ENCODE measurements at regions not wholly inside any gene's neighbourhood (a gene's known extent, or its start where the extent isn't known, plus 50 kb on each side); places are given as distances from the start of the nearest gene placed in this dataset.

DNA sequence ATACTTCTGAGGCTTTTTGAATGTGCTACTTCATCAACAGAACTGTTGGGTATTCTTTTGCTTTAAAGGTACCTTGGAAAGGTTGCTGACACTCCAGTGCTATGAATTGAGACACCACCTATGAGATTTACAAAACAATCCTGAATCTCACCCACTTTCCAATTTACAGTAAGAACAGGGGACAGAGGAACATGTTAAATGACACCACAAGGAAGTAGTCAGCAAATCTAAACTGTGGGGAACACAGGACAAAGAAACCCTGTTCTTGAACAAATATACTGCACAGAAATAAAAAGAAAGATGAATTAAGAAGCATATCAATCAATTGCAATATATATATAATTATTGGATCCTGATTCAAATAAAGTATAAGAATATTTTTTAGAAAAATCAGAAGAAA, 216.7 kb upstream of the ARID1B start:
- no peak for DNase-seq (ENCODE audit: low read depth in 6 of 9, low spot score in 9 of 9)
- no peak overlapping the region for H3K4me3 ChIP-seq (ENCODE audit: low read length in 2 of 2)
- no peaks in the 10 kb centered on the region for H3K27me3 ChIP-seq (ENCODE audit: control insufficient read depth in 2 of 2, insufficient read depth in 1 of 2, low read length in 1 of 2)
- H3K36me3 ChIP-seq (ENCODE audit: control insufficient read depth in 2 of 2, insufficient read depth in 2 of 2, low read length in 1 of 2) = no peaks in the 10 kb centered on the region
- H3K4me1 ChIP-seq (ENCODE audit: control insufficient read depth in 2 of 2, insufficient read depth in 2 of 2, low read length in 2 of 2) = peaks cover 0 to 5% of the 10 kb centered on the region in 2 donors
- no peaks in the 10 kb centered on the region for H3K9me3 ChIP-seq (ENCODE audit: control insufficient read depth in 2 of 2, insufficient read depth in 1 of 2, low read length in 1 of 2)
- no peak overlapping the region for H3K27ac ChIP-seq (ENCODE audit: low read depth in 1 of 2, low read length in 1 of 2)

DNA sequence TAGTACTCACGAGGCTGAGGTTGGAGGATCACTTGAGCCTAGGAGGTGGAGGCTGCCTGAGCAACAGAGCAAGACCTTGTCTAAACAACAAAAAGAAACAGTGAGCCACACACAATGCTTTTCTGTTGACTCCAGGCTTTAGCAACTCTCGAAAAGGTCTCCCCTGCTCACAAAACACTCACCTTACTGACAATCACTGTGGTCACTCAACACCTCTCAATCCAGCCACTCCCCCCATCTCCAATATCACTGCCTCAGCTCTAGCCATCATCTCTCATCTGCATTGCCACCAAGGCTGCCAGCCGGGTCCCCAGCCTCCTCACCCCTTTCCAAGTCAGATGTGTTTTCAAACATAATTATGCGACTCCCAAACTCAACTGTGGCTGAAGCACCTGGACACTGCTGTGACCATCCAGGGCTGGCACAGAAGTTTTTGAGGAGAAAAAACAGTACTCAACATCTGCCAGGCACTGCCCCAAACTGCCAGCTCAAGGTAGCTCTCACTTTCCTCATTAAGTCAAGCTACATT, 218.0 kb upstream of the ARID1B start:
- no peak overlapping the region for H3K4me3 ChIP-seq (ENCODE audit: low read length in 2 of 2)
- H3K27ac ChIP-seq (ENCODE audit: low read depth in 1 of 2, low read length in 1 of 2) = no peak overlapping the region
- DNase-seq (ENCODE audit: low read depth in 6 of 9, low spot score in 9 of 9) = no peak
- no peaks in the 10 kb centered on the region for H3K4me1 ChIP-seq (ENCODE audit: control insufficient read depth in 2 of 2, insufficient read depth in 2 of 2, low read length in 2 of 2)
- no peaks in the 10 kb centered on the region for H3K36me3 ChIP-seq (ENCODE audit: control insufficient read depth in 2 of 2, insufficient read depth in 2 of 2, low read length in 1 of 2)
- H3K9me3 ChIP-seq (ENCODE audit: control insufficient read depth in 2 of 2, insufficient read depth in 1 of 2, low read length in 1 of 2) = no peaks in the 10 kb centered on the region
- H3K27me3 ChIP-seq (ENCODE audit: control insufficient read depth in 2 of 2, insufficient read depth in 1 of 2, low read length in 1 of 2) = no peaks in the 10 kb centered on the region
- WGBS = 97% methylated on average over 4 of the region's 4 CpGs

DNA sequence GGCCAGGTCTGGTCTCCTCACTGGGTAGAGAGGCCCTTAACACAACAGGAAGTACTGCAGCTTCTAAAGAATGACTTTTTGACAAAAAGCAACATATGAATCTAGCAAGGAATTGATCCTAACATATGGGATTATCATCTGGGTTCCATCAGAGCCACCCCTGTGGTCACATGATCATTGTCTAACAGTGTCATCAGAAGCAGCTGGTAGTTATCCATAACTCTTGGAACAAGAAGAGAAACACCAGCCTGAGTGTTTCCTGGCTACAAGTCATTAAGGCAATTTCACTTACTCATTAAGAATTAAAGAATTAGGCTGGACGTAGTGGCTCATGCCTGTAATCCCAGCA, 219.3 kb upstream of the ARID1B start:
- WGBS = 100% methylated on average over 1 of the region's 1 CpG
- DNase-seq (ENCODE audit: low read depth in 6 of 9, low spot score in 9 of 9) = no peak
- Histone ChIP-seq H3K27me3 (ENCODE audit: control insufficient read depth in 2 of 2, insufficient read depth in 1 of 2, low read length in 1 of 2) (no peaks in the 10 kb centered on the region), H3K36me3 (ENCODE audit: control insufficient read depth in 2 of 2, insufficient read depth in 2 of 2, low read length in 1 of 2) (no peaks in the 10 kb centered on the region), H3K9me3 (ENCODE audit: control insufficient read depth in 2 of 2, insufficient read depth in 1 of 2, low read length in 1 of 2) (no peaks in the 10 kb centered on the region), H3K27ac (ENCODE audit: low read depth in 1 of 2, low read length in 1 of 2) (no peak overlapping the region), H3K4me1 (ENCODE audit: control insufficient read depth in 2 of 2, insufficient read depth in 2 of 2, low read length in 2 of 2) (no peaks in the 10 kb centered on the region), H3K4me3 (ENCODE audit: low read length in 2 of 2) (no peak overlapping the region)

DNA sequence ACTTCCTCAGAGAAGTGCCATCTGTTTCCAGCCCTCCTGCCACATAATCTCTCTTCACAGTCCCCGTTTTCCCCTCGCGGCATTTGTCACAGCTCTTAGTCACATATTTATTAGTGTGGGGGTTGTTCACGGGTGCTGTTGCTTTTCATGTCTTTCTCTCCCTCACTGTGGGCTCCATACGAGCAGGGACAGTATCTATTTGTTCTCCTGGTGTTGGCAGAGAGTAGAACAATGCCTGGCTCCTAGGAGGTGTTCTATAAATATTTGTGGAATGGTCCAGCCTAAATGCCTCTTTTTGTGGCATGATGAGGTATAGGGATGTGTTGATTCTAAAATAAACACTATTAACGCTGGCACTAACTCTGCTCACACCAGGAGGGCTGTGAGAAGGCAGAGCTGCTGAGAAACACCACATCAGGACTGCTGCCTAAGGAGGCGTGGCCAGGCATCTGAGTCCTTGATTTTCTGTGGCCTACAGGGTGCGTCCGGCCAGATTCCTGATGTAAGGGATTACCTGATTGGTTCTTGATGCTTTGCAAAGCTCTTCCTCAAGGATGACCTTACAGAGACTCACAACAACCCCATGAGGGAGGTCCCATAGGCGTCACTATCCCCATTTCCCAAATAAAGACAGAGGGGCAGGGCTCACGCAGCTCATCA, 219.8 kb upstream of the ARID1B start:
- no peak overlapping the region for H3K4me3 ChIP-seq (ENCODE audit: low read length in 2 of 2)
- no peak overlapping the region for H3K27ac ChIP-seq (ENCODE audit: low read depth in 1 of 2, low read length in 1 of 2)
- no peaks in the 10 kb centered on the region for H3K9me3 ChIP-seq (ENCODE audit: control insufficient read depth in 2 of 2, insufficient read depth in 1 of 2, low read length in 1 of 2)
- no peaks in the 10 kb centered on the region for H3K27me3 ChIP-seq (ENCODE audit: control insufficient read depth in 2 of 2, insufficient read depth in 1 of 2, low read length in 1 of 2)
- DNase-seq (ENCODE audit: low read depth in 6 of 9, low spot score in 9 of 9) = no peak
- 49% methylated on average over 11 of the region's 11 CpGs for WGBS
- H3K4me1 ChIP-seq (ENCODE audit: control insufficient read depth in 2 of 2, insufficient read depth in 2 of 2, low read length in 2 of 2) = no peaks in the 10 kb centered on the region
- H3K36me3 ChIP-seq (ENCODE audit: control insufficient read depth in 2 of 2, insufficient read depth in 2 of 2, low read length in 1 of 2) = no peaks in the 10 kb centered on the region

DNA sequence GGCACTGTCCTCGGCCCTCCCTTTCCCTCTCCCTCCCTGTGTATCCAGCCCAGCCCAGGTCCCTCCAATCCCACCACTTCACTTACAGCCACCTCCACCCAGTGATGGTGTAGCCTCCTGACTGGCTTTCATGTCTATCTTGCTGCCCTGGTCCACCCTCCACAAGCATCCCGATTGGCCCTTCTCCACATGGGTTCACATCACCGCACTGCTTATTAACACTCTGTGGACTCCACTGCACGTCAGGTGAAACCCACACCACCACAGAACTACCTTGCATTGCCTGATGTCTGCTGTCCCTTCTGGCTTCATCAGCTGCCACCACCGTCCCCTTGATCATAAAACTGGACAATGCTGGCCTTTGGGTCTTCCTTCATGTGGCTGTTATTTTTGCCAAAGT, 220.4 kb upstream of the ARID1B start:
- Histone ChIP-seq H3K36me3 (ENCODE audit: control insufficient read depth in 2 of 2, insufficient read depth in 2 of 2, low read length in 1 of 2) (no peaks in the 10 kb centered on the region), H3K27ac (ENCODE audit: low read depth in 1 of 2, low read length in 1 of 2) (no peak overlapping the region), H3K9me3 (ENCODE audit: control insufficient read depth in 2 of 2, insufficient read depth in 1 of 2, low read length in 1 of 2) (no peaks in the 10 kb centered on the region), H3K4me1 (ENCODE audit: control insufficient read depth in 2 of 2, insufficient read depth in 2 of 2, low read length in 2 of 2) (no peaks in the 10 kb centered on the region), H3K27me3 (ENCODE audit: control insufficient read depth in 2 of 2, insufficient read depth in 1 of 2, low read length in 1 of 2) (no peaks in the 10 kb centered on the region), H3K4me3 (ENCODE audit: low read length in 2 of 2) (no peak overlapping the region)
- no peak for DNase-seq (ENCODE audit: low read depth in 6 of 9, low spot score in 9 of 9)
- 83% methylated on average over 5 of the region's 5 CpGs for WGBS

DNA sequence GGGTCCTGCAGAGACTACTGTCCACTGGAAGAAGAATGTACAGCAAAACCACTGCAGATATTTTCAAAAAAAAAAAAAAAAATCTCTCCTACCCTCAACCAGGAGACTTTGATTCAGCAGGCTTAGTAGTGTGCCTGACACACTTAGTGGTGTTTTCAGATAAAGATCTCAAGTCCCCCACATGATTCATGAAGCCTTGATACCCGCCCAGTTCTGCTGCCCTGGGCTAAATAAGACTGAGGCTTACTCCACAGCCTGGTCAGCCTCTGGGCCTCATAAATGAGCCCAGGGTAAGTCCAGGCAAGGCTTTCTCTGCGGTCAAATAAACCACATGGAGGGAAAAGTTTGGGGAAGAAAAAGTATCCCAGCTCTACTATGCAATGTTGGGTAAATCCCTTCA, 222.1 kb upstream of the ARID1B start:
- H3K36me3 ChIP-seq (ENCODE audit: control insufficient read depth in 2 of 2, insufficient read depth in 2 of 2, low read length in 1 of 2) = no peaks in the 10 kb centered on the region
- WGBS = 88% methylated on average over 2 of the region's 2 CpGs
- H3K27me3 ChIP-seq (ENCODE audit: control insufficient read depth in 2 of 2, insufficient read depth in 1 of 2, low read length in 1 of 2) = no peaks in the 10 kb centered on the region
- no peaks in the 10 kb centered on the region for H3K4me1 ChIP-seq (ENCODE audit: control insufficient read depth in 2 of 2, insufficient read depth in 2 of 2, low read length in 2 of 2)
- H3K4me3 ChIP-seq (ENCODE audit: low read length in 2 of 2) = no peak overlapping the region
- H3K27ac ChIP-seq (ENCODE audit: low read depth in 1 of 2, low read length in 1 of 2) = no peak overlapping the region
- H3K9me3 ChIP-seq (ENCODE audit: control insufficient read depth in 2 of 2, insufficient read depth in 1 of 2, low read length in 1 of 2) = no peaks in the 10 kb centered on the region
- DNase-seq (ENCODE audit: low read depth in 6 of 9, low spot score in 9 of 9) = no peak

DNA sequence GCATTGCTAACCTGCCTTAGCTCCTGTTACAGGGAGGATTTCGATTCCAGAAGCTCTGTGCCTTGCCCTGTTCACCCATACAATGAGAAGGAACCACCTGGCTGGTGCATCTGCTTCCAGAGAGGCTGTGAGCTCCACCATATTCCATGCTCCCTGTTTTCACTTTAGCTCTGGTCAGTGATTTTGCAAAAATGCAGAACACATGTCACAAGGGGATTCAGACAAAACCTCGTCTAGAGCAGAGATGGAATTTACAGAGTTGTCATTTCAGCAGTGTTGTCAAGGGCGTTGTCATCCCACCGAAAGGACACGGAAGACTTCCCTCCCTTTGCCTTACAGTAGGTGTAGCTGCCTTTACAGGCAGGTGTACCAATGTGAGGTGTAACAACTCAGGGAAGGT, 223.0 kb upstream of the ARID1B start:
- 84% methylated on average over 5 of the region's 5 CpGs for WGBS
- Histone ChIP-seq H3K27me3 (ENCODE audit: control insufficient read depth in 2 of 2, insufficient read depth in 1 of 2, low read length in 1 of 2) (no peaks in the 10 kb centered on the region), H3K4me1 (ENCODE audit: control insufficient read depth in 2 of 2, insufficient read depth in 2 of 2, low read length in 2 of 2) (no peaks in the 10 kb centered on the region), H3K4me3 (ENCODE audit: low read length in 2 of 2) (no peak overlapping the region), H3K27ac (ENCODE audit: low read depth in 1 of 2, low read length in 1 of 2) (no peak overlapping the region), H3K9me3 (ENCODE audit: control insufficient read depth in 2 of 2, insufficient read depth in 1 of 2, low read length in 1 of 2) (no peaks in the 10 kb centered on the region), H3K36me3 (ENCODE audit: control insufficient read depth in 2 of 2, insufficient read depth in 2 of 2, low read length in 1 of 2) (no peaks in the 10 kb centered on the region)
- no peak for DNase-seq (ENCODE audit: low read depth in 6 of 9, low spot score in 9 of 9)

DNA sequence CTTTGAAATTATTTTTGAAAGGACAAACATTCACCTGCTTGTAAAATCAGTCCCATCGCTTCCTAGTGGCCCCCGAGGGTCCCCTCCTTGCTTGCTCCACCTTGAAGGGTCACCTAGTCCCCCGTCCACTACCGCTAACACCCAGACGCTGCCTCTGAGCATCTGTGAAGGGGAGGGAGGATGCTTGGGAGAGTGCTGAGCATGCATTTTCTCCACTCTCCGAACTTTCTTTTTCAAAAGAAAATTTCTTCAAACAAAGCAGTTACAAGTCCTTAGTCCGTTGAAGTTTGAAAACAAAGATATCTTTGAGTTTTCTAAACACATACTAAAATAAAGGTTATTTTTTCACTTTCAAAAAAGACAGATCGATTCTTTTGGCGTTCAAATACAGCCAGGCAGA, 224.3 kb upstream of the ARID1B start:
- Histone ChIP-seq H3K9me3 (ENCODE audit: control insufficient read depth in 2 of 2, insufficient read depth in 1 of 2, low read length in 1 of 2) (no peaks in the 10 kb centered on the region), H3K27me3 (ENCODE audit: control insufficient read depth in 2 of 2, insufficient read depth in 1 of 2, low read length in 1 of 2) (no peaks in the 10 kb centered on the region), H3K4me1 (ENCODE audit: control insufficient read depth in 2 of 2, insufficient read depth in 2 of 2, low read length in 2 of 2) (no peaks in the 10 kb centered on the region), H3K4me3 (ENCODE audit: low read length in 2 of 2) (no peak overlapping the region), H3K36me3 (ENCODE audit: control insufficient read depth in 2 of 2, insufficient read depth in 2 of 2, low read length in 1 of 2) (no peaks in the 10 kb centered on the region), H3K27ac (ENCODE audit: low read depth in 1 of 2, low read length in 1 of 2) (no peak overlapping the region)
- WGBS = 96% methylated on average over 9 of the region's 9 CpGs
- DNase-seq (ENCODE audit: low read depth in 6 of 9, low spot score in 9 of 9) = no peak

DNA sequence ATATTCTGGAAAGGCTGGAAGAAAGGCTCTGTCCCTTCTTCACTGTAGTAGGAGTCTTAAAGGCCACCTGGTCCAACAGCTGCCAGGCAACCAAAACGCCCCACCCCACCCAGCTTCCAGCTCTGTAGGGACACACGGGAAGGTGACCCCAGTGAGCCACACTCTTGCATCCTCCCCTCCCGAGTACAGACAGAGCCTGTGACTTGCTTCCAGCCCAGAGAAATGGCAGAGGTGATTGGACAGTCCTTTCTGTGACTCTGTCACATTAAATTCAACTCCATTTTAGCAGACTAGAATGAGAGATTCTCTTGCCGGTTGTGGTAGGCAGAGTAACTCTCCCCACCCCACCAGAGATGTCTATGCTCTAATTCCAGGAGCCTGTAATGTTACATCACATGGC, 226.2 kb upstream of the ARID1B start:
- H3K4me1 ChIP-seq (ENCODE audit: control insufficient read depth in 2 of 2, insufficient read depth in 2 of 2, low read length in 2 of 2) = no peaks in the 10 kb centered on the region
- 96% methylated on average over 4 of the region's 4 CpGs for WGBS
- H3K4me3 ChIP-seq (ENCODE audit: low read length in 2 of 2) = no peak overlapping the region
- H3K27me3 ChIP-seq (ENCODE audit: control insufficient read depth in 2 of 2, insufficient read depth in 1 of 2, low read length in 1 of 2) = no peaks in the 10 kb centered on the region
- no peak for DNase-seq (ENCODE audit: low read depth in 6 of 9, low spot score in 9 of 9)
- no peak overlapping the region for H3K27ac ChIP-seq (ENCODE audit: low read depth in 1 of 2, low read length in 1 of 2)
- H3K36me3 ChIP-seq (ENCODE audit: control insufficient read depth in 2 of 2, insufficient read depth in 2 of 2, low read length in 1 of 2) = no peaks in the 10 kb centered on the region
- H3K9me3 ChIP-seq (ENCODE audit: control insufficient read depth in 2 of 2, insufficient read depth in 1 of 2, low read length in 1 of 2) = no peaks in the 10 kb centered on the region

DNA sequence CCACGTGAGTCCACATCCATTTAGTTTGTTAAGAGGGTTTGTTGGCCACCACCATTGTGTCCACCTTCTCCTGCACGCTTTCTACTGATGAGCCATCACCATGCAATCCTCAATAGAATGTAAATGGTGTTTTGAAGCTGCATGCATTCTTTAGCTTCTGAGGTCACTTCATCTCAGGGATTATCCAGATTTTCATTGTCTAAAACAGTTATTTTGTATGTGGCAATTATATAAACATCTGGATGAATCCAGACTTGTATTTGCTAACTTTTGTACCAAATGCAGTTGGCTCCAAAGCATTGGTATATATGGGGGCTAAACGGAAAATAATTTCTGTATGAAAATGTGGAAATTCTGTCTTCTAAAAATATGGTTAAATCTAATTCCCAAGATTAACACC, 231.2 kb upstream of the ARID1B start:
- WGBS = 97% methylated on average over 3 of the region's 3 CpGs
- Histone ChIP-seq H3K36me3 (ENCODE audit: control insufficient read depth in 2 of 2, insufficient read depth in 2 of 2, low read length in 1 of 2) (no peaks in the 10 kb centered on the region), H3K4me3 (ENCODE audit: low read length in 2 of 2) (no peak overlapping the region), H3K27ac (ENCODE audit: low read depth in 1 of 2, low read length in 1 of 2) (no peak overlapping the region), H3K27me3 (ENCODE audit: control insufficient read depth in 2 of 2, insufficient read depth in 1 of 2, low read length in 1 of 2) (no peaks in the 10 kb centered on the region), H3K9me3 (ENCODE audit: control insufficient read depth in 2 of 2, insufficient read depth in 1 of 2, low read length in 1 of 2) (no peaks in the 10 kb centered on the region), H3K4me1 (ENCODE audit: control insufficient read depth in 2 of 2, insufficient read depth in 2 of 2, low read length in 2 of 2) (no peaks in the 10 kb centered on the region)
- no peak for DNase-seq (ENCODE audit: low read depth in 6 of 9, low spot score in 9 of 9)
